Esophagus squamous epithelium (tissue), 5 donors: ENCODE measurements at regions not wholly inside any gene's neighbourhood (a gene's known extent, or its start where the extent isn't known, plus 50 kb on each side); places are given as distances from the start of the nearest gene placed in this dataset.

Experiments
- DNase-seq: peaks from one replicate; lab custom pipeline; 2025; lab: John Stamatoyannopoulos, UW
- H3K27ac ChIP-seq, 4 donors: fragments of 200-600 bp; sonication (generic); one replicate each; pipeline ENCODE4 v1.5.1; 2016 to 2019; ENCODE audit warnings: mild to moderate bottlenecking in 1 of 4
- H3K27me3 ChIP-seq, 4 donors: fragments of 200-600 bp; sonication (generic); 1 replicate in 3 of 4; 2 replicates in 1 of 4; pipeline versions ENCODE4 v1.5.1 to v1.6.0; 2017 to 2021; ENCODE audit warnings: antibody characterized with exemption in 1 of 4
- H3K36me3 ChIP-seq, 3 donors: fragments of 200-600 bp; sonication (generic); one replicate each; pipeline ENCODE4 v1.5.1; 2016 to 2019
- H3K4me1 ChIP-seq, 3 donors: fragments of 200-600 bp; sonication (generic); one replicate each; pipeline ENCODE4 v1.5.1; 2017 to 2019
- H3K4me3 ChIP-seq, 4 donors: fragments of 200-600 bp; sonication (generic); 1 replicate in 3 of 4; 2 replicates in 1 of 4; pipeline ENCODE4 v1.5.1; 2016 to 2019; ENCODE audit warnings: mild to moderate bottlenecking in 2 of 4, moderate library complexity in 1 of 4
- H3K9me3 ChIP-seq, 3 donors: fragments of 200-600 bp; sonication (generic); one replicate each; pipeline ENCODE4 v1.5.1; 2016 to 2019
- POLR2A ChIP-seq, 4 donors: fragments of 450-650 bp; IDR thresholded peaks; one replicate each; pipeline ENCODE4 v1.6.1; 2017; ENCODE audit warnings: antibody characterized with exemption in 4 of 4, mild to moderate bottlenecking in 4 of 4, moderate library complexity in 3 of 4
- WGBS, 2 donors: methylation state at CpG; one replicate each; pipeline ENCODE4 v1.1.5; 2018; 5-methylcytosine and 5-hydroxymethylcytosine counted together
- intact Hi-C: fragments of 100-400 bp; cut with DNase I; formaldehyde crosslinking; loops from one replicate; pipeline ENCODE4 v1.15.0; 2022
- TF ChIP-seq, protein P1 (sequence below), 6 experiments: fragments of 450-650 bp in 4 of 6; fragments of 200-600 bp in 2 of 6; sonication (generic) in 2 of 6; IDR thresholded peaks; one replicate each; pipeline ENCODE4 v1.5.1; 2016 to 2019; ENCODE audit warnings: antibody characterized with exemption in 6 of 6, mild to moderate bottlenecking in 4 of 6, moderate library complexity in 4 of 6
- donor health status: DM: yes; HTN: yes; CAD: no.

DNA sequence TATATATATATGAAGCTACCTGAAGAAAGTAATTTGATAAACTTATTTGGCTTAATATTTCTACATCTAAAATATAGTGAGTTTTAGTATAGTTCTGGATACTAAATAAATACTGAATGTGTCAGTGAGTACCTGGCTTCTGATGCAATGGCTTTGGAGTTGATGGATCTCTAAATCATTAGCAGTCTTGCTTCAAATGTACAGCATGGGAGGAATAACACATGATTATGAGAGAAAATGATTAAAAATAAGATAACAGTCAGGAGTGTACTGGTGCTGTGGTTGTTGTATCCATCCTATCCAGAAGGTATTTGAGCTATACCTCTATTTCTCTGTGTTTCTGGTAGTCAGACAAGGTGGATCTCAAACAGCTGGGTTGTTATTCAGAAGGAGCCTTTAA lies 641.3 kb downstream of the TRAM1L1 start:
- H3K27ac ChIP-seq: no peak overlapping the region

DNA sequence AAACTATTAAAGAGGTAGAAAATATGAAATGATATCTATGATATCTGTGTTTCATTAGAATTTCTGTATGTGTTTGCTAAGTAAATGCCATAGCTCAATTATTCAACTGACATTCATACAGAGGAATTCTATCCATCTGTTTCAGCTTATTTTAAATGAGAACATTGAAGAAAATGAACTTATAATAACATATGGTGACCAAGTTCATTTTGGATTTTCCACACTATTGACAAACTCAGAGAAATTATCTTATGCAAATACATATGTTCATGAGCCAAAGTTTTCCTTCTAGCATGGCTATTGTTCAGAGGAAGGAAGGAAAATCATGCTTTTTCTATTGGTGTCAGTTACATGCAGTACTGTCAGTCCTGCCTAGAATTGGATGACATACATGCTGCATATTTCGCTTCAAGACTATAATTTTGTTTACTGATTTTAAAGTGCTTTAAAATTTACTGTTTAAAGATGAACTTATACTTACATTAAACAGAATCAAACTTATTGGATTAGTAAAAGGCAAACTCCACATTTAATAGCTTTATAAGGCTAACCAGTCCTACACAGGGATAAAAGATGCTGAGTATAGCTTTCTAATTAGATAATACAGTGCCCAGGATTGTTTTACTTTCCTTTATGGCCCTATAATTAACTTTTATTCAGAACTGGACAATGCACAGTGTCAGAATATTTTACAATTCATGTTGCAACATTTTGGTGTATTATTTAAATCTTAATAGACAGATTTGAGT lies 646.2 kb downstream of the TRAM1L1 start:
- TF ChIP-seq POLR2A (IDR thresholded peaks at IDR 0.05): no peak
- TF ChIP-seq, protein P1, sequence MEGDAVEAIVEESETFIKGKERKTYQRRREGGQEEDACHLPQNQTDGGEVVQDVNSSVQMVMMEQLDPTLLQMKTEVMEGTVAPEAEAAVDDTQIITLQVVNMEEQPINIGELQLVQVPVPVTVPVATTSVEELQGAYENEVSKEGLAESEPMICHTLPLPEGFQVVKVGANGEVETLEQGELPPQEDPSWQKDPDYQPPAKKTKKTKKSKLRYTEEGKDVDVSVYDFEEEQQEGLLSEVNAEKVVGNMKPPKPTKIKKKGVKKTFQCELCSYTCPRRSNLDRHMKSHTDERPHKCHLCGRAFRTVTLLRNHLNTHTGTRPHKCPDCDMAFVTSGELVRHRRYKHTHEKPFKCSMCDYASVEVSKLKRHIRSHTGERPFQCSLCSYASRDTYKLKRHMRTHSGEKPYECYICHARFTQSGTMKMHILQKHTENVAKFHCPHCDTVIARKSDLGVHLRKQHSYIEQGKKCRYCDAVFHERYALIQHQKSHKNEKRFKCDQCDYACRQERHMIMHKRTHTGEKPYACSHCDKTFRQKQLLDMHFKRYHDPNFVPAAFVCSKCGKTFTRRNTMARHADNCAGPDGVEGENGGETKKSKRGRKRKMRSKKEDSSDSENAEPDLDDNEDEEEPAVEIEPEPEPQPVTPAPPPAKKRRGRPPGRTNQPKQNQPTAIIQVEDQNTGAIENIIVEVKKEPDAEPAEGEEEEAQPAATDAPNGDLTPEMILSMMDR (IDR thresholded peaks at IDR 0.05): no peak
- intact Hi-C loops: no loop called here
- Histone ChIP-seq H3K4me3 (no peak overlapping the region), H3K27me3 (no peaks in the 10 kb centered on the region), H3K4me1 (no peaks in the 10 kb centered on the region), H3K9me3 (no peaks in the 10 kb centered on the region), H3K27ac (no peak overlapping the region), H3K36me3 (no peaks in the 10 kb centered on the region)
- DNase-seq: no peak
- WGBS, 2 donors: 32 to 38% methylated on average over 1 of the region's 1 CpG

More for the DNA sequence above, 641.3 kb downstream of the TRAM1L1 start:
- no peaks in the 10 kb centered on the region for H3K4me1 ChIP-seq
- intact Hi-C loops: no loop called here
- H3K36me3 ChIP-seq: no peaks in the 10 kb centered on the region
- TF ChIP-seq, protein P1 (IDR thresholded peaks at IDR 0.05): no peak
- TF ChIP-seq POLR2A (IDR thresholded peaks at IDR 0.05): no peak
- H3K9me3 ChIP-seq: no peaks in the 10 kb centered on the region
- H3K4me3 ChIP-seq: no peak overlapping the region
- DNase-seq: no peak
- no peaks in the 10 kb centered on the region for H3K27me3 ChIP-seq

DNA sequence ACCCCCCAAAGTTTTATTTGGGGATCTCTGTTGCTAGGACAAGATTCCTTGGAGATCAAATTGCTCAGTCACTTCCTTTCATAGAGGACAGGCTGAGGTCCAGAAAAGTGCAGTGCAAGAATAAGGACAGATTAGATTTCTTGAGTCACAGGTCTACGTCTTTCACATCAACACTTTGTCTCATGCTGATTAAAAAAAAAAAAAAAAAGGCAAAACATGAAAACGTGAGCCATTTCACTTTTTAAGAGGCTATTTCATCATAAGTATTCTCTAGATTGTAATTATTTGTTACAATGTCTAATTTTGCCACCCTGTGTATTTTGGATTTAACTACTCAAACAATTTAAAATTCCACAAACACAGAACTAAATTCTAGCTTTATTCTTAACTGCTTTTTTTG lies 647.0 kb downstream of the TRAM1L1 start:
- Histone ChIP-seq H3K4me1 (no peaks in the 10 kb centered on the region), H3K9me3 (no peaks in the 10 kb centered on the region), H3K27ac (no peak overlapping the region), H3K4me3 (no peak overlapping the region), H3K36me3 (no peaks in the 10 kb centered on the region), H3K27me3 (no peaks in the 10 kb centered on the region)
- TF ChIP-seq, protein P1 (IDR thresholded peaks at IDR 0.05): no peak
- no peak for TF ChIP-seq POLR2A (IDR thresholded peaks at IDR 0.05)
- intact Hi-C loops: no loop called here
- 12 to 17% methylated on average over 2 of the region's 2 CpGs for WGBS, 2 donors
- no peak for DNase-seq

DNA sequence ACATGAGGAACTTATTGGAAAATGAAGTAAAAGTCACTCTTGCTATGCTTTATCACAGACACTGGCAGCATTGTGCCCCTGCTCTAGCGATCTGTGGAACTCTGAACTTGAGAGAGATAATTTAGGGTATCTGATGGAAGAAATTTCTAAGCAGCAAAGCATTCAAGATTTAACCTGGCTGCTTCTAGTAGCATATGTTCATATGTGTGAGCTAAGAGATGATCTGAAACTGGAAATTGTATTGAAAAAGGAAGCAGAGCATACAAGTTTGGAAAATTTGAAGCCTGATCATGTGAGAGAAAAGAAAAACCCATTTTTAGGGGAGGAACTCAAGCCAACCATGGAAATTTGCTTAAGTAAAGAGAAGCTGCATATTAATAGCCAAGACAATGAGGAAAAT lies 657.7 kb downstream of the TRAM1L1 start:
- intact Hi-C loops: no loop called here

DNA sequence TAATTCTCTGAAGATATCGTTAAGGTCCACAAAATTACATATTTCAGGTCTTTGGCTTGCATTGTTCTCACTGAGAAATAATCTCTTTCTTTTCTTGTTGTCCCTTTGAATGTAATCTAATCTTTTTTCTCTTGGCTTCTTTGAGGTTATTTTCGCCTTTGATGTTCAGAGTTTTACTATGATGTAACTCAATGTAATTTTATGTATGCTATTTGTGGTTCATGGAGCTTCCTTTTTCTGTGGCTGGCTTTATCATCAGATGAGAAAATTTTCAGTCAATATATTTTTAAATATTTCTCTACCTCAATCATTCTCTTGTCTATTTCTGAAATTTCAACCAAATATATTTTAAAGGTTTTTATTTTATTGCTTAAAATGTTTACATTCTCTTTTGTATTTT lies 672.2 kb downstream of the TRAM1L1 start:
- intact Hi-C loops: no loop called here
- no peaks in the 10 kb centered on the region for H3K4me1 ChIP-seq
- H3K27me3 ChIP-seq: no peaks in the 10 kb centered on the region
- H3K4me3 ChIP-seq: no peak overlapping the region
- H3K36me3 ChIP-seq: no peaks in the 10 kb centered on the region
- no peak for DNase-seq
- H3K9me3 ChIP-seq: no peaks in the 10 kb centered on the region
- no peak overlapping the region for H3K27ac ChIP-seq
- TF ChIP-seq, protein P1 (IDR thresholded peaks at IDR 0.05): no peak
- no peak for TF ChIP-seq POLR2A (IDR thresholded peaks at IDR 0.05)
- WGBS, 2 donors: 66 to 70% methylated on average over 2 of the region's 2 CpGs

More for the DNA sequence above, 657.7 kb downstream of the TRAM1L1 start:
- 71 to 82% methylated on average over 1 of the region's 1 CpG for WGBS, 2 donors
- no peak overlapping the region for H3K4me3 ChIP-seq
- no peaks in the 10 kb centered on the region for H3K4me1 ChIP-seq
- no peak for TF ChIP-seq POLR2A (IDR thresholded peaks at IDR 0.05)
- TF ChIP-seq, protein P1 (IDR thresholded peaks at IDR 0.05): no peak
- H3K27ac ChIP-seq: no peak overlapping the region
- H3K36me3 ChIP-seq: no peaks in the 10 kb centered on the region
- peaks cover 0 to 18% (median 4%) of the 10 kb centered on the region in 3 donors for H3K9me3 ChIP-seq
- H3K27me3 ChIP-seq: no peaks in the 10 kb centered on the region
- no peak for DNase-seq
